Effector memory CD8-positive, alpha-beta T cell (primary cell): ENCODE measurements at regions not wholly inside any gene's neighbourhood (a gene's known extent, or its start where the extent isn't known, plus 50 kb on each side); places are given as distances from the start of the nearest gene placed in this dataset.
"Not testable (repeated sequence)": the region's sequence is repeated elsewhere in the genome, so short reads cannot be mapped to it uniquely, and the experiment has no call there.

ENCODE experiments used
- ATAC-seq: fragments of 150-1000 bp; cut with Tn5 transposase; replicated peaks from 2 replicates; pipeline ENCODE4 v1.10.0; 2021; ENCODE audit warnings: mild to moderate bottlenecking, moderate library complexity
- DNase-seq, 3 experiments: peaks; one replicate each; pipeline ENCODE4 v3.0.0; 2021
- H3K27ac Mint-ChIP-seq, 2 donors: one replicate each; pipeline ENCODE4 v1.8.0; 2022; ENCODE audit warnings: mild to moderate bottlenecking in 2 of 2, mixed read lengths in 2 of 2, moderate library complexity in 2 of 2
- H3K27me3 Mint-ChIP-seq, 2 donors: one replicate each; pipeline ENCODE4 v1.8.0; 2022; ENCODE audit warnings: mixed read lengths in 2 of 2
- H3K36me3 Mint-ChIP-seq: one replicate; pipeline ENCODE4 v1.8.0; 2022; ENCODE audit warnings: mild to moderate bottlenecking, moderate library complexity, mixed read lengths; ENCODE audit not compliant: insufficient read depth
- H3K4me1 Mint-ChIP-seq, 2 donors: one replicate each; pipeline ENCODE4 v1.8.0; 2022; ENCODE audit warnings: low read depth in 2 of 2, mixed read lengths in 2 of 2
- H3K4me3 Mint-ChIP-seq, 2 donors: one replicate each; pipeline ENCODE4 v1.8.0; 2022; ENCODE audit warnings: mild to moderate bottlenecking in 2 of 2, mixed read lengths in 2 of 2, moderate library complexity in 2 of 2
- H3K9me3 Mint-ChIP-seq, 2 donors: one replicate each; pipeline ENCODE4 v1.8.0; 2022; ENCODE audit warnings: mixed read lengths in 2 of 2

- H3K4me1 Mint-ChIP-seq: peaks cover 3 to 8% of the 10 kb centered on the region in 2 donors
- DNase-seq (no peak), ATAC-seq (no peak)
- peak overlapping the region in 1 of 2 donors; percentile 25 for H3K4me3 Mint-ChIP-seq
- no peaks in the 10 kb centered on the region for H3K36me3 Mint-ChIP-seq
- H3K27ac Mint-ChIP-seq: peak overlapping the region; percentile 77 to 83
- H3K9me3 Mint-ChIP-seq: no peaks in the 10 kb centered on the region
- no peaks in the 10 kb centered on the region for H3K27me3 Mint-ChIP-seq
Observed at GRCh38 chr12:47349137-47350061, 269.6 kb upstream of the AMIGO2 start.

GRCh38 chr12:47348206-47348605 lies 268.4 kb upstream of the AMIGO2 start:
- ATAC-seq: no peak
- no peak overlapping the region for H3K4me3 Mint-ChIP-seq
- no peak overlapping the region for H3K27ac Mint-ChIP-seq
- DNase-seq: no peak
- no peaks in the 10 kb centered on the region for H3K36me3 Mint-ChIP-seq
- H3K9me3 Mint-ChIP-seq: no peaks in the 10 kb centered on the region
- H3K4me1 Mint-ChIP-seq: peaks cover 3% of the 10 kb centered on the region in 2 donors
- H3K27me3 Mint-ChIP-seq: no peaks in the 10 kb centered on the region

- Mint-ChIP-seq H3K27me3 (no peaks in the 10 kb centered on the region), H3K27ac (peak overlapping the region in 1 of 2 donors; percentile 46), H3K4me1 (peaks cover 0 to 2% of the 10 kb centered on the region in 2 donors), H3K4me3 (no peak overlapping the region), H3K9me3 (no peaks in the 10 kb centered on the region), H3K36me3 (no peaks in the 10 kb centered on the region)
- DNase-seq (no peak), ATAC-seq (no peak)
Observed at GRCh38 chr12:47346251-47347019, 266.7 kb upstream of the AMIGO2 start.

- Mint-ChIP-seq H3K4me1 (no peaks in the 10 kb centered on the region), H3K36me3 (no peaks in the 10 kb centered on the region), H3K27me3 (no peaks in the 10 kb centered on the region), H3K27ac (no peak overlapping the region), H3K9me3 (no peaks in the 10 kb centered on the region), H3K4me3 (no peak overlapping the region)
- ATAC-seq: no peak
- DNase-seq: no peak
Observed at GRCh38 chr12:47343684-47344567, 264.2 kb upstream of the AMIGO2 start.

GRCh38 chr12:47340411-47341015 lies 260.8 kb upstream of the AMIGO2 start:
- H3K27me3 Mint-ChIP-seq: no peaks in the 10 kb centered on the region
- H3K36me3 Mint-ChIP-seq: no peaks in the 10 kb centered on the region
- H3K9me3 Mint-ChIP-seq: peaks cover 0 to 2% of the 10 kb centered on the region in 2 donors
- DNase-seq: no peak
- H3K4me1 Mint-ChIP-seq: peaks cover 0 to 5% of the 10 kb centered on the region in 2 donors
- no peak for ATAC-seq
- H3K4me3 Mint-ChIP-seq: no peak overlapping the region
- H3K27ac Mint-ChIP-seq: peak overlapping the region in 1 of 2 donors; percentile 41

- Mint-ChIP-seq H3K27me3 (no peaks in the 10 kb centered on the region), H3K27ac (no peak overlapping the region), H3K9me3 (peaks cover 0 to 2% of the 10 kb centered on the region in 2 donors), H3K36me3 (no peaks in the 10 kb centered on the region), H3K4me1 (peaks cover 2 to 11% of the 10 kb centered on the region in 2 donors), H3K4me3 (no peak overlapping the region)
- DNase-seq: no peak
- ATAC-seq: no peak
Observed at GRCh38 chr12:47337581-47337980, 257.8 kb upstream of the AMIGO2 start.

- H3K4me1 Mint-ChIP-seq: peaks cover 6 to 24% of the 10 kb centered on the region in 2 donors
- H3K27me3 Mint-ChIP-seq, DNase-seq, H3K36me3 Mint-ChIP-seq, ATAC-seq, H3K4me3 Mint-ChIP-seq, H3K9me3 Mint-ChIP-seq: not testable (repeated sequence)
- peak overlapping the region in 1 of 2 donors; percentile 28 for H3K27ac Mint-ChIP-seq
Observed at GRCh38 chr12:47333271-47333858, 253.6 kb upstream of the AMIGO2 start.

- no peak overlapping the region for H3K4me3 Mint-ChIP-seq
- H3K9me3 Mint-ChIP-seq: no peaks in the 10 kb centered on the region
- H3K27ac Mint-ChIP-seq: peak overlapping the region in 1 of 2 donors; percentile 60
- H3K27me3 Mint-ChIP-seq: no peaks in the 10 kb centered on the region
- no peak for ATAC-seq
- peaks cover 4 to 20% of the 10 kb centered on the region in 2 donors for H3K4me1 Mint-ChIP-seq
- no peaks in the 10 kb centered on the region for H3K36me3 Mint-ChIP-seq
- DNase-seq: no peak
Observed at GRCh38 chr12:47328831-47329545, 249.2 kb upstream of the AMIGO2 start.

- Mint-ChIP-seq H3K27ac (no peak overlapping the region), H3K4me3 (no peak overlapping the region), H3K9me3 (no peaks in the 10 kb centered on the region), H3K4me1 (peaks cover 4 to 17% of the 10 kb centered on the region in 2 donors), H3K27me3 (no peaks in the 10 kb centered on the region), H3K36me3 (no peaks in the 10 kb centered on the region)
- DNase-seq (no peak), ATAC-seq (no peak)
Observed at GRCh38 chr12:47326190-47326589, 246.4 kb upstream of the AMIGO2 start.

GRCh38 chr12:47323802-47324201 lies 244.0 kb upstream of the AMIGO2 start:
- Mint-ChIP-seq H3K27me3 (no peaks in the 10 kb centered on the region), H3K27ac (no peak overlapping the region), H3K4me1 (peaks cover 5 to 14% of the 10 kb centered on the region in 2 donors), H3K4me3 (no peak overlapping the region), H3K9me3 (no peaks in the 10 kb centered on the region), H3K36me3 (peaks cover 3% of the 10 kb centered on the region)
- DNase-seq (no peak), ATAC-seq (no peak)

GRCh38 chr12:47321436-47321835 lies 241.7 kb upstream of the AMIGO2 start:
- Mint-ChIP-seq H3K9me3 (no peaks in the 10 kb centered on the region), H3K4me1 (peaks cover 5 to 6% of the 10 kb centered on the region in 2 donors), H3K27me3 (no peaks in the 10 kb centered on the region), H3K4me3 (no peak overlapping the region), H3K36me3 (peaks cover 6% of the 10 kb centered on the region), H3K27ac (no peak overlapping the region)
- DNase-seq (no peak), ATAC-seq (no peak)

- no peak overlapping the region for H3K4me3 Mint-ChIP-seq
- peaks cover 6% of the 10 kb centered on the region for H3K36me3 Mint-ChIP-seq
- DNase-seq: no peak
- H3K27me3 Mint-ChIP-seq: no peaks in the 10 kb centered on the region
- H3K4me1 Mint-ChIP-seq: peaks cover 7 to 10% of the 10 kb centered on the region in 2 donors
- no peaks in the 10 kb centered on the region for H3K9me3 Mint-ChIP-seq
- no peak for ATAC-seq
- H3K27ac Mint-ChIP-seq: peak overlapping the region; percentile 41 to 94
Observed at GRCh38 chr12:47319746-47320145, 240.0 kb upstream of the AMIGO2 start.
